Gastroesophageal sphincter (tissue), 3 donors: ENCODE measurements at regions not wholly inside any gene's neighbourhood (a gene's known extent, or its start where the extent isn't known, plus 50 kb on each side); places are given as distances from the start of the nearest gene placed in this dataset.

Experiments used
- EP300 ChIP-seq: sonication (generic); formaldehyde crosslinking; IDR thresholded peaks from one replicate; pipeline ENCODE4 v1.6.1; 2017; ENCODE audit warnings: antibody characterized with exemption, mild to moderate bottlenecking
- POLR2A ChIP-seq, 2 donors: fragments of 450-650 bp; IDR thresholded peaks; one replicate each; pipeline ENCODE4 v1.6.1; 2017; ENCODE audit warnings: antibody characterized with exemption in 2 of 2, mild to moderate bottlenecking in 2 of 2, moderate library complexity in 1 of 2
- POLR2AphosphoS5 ChIP-seq: sonication (generic); formaldehyde crosslinking; IDR thresholded peaks from one replicate; pipeline ENCODE4 v1.6.1; 2017; ENCODE audit warnings: antibody characterized with exemption
- TF ChIP-seq, protein P1 (sequence below), 4 experiments: fragments of 200-600 bp in 2 of 4; fragments of 450-650 bp in 2 of 4; sonication (generic) in 1 of 4; IDR thresholded peaks; one replicate each; pipeline ENCODE4 v1.5.1; 2017 to 2019; ENCODE audit warnings: antibody characterized with exemption in 4 of 4, mild to moderate bottlenecking in 2 of 4, moderate library complexity in 2 of 4

DNA sequence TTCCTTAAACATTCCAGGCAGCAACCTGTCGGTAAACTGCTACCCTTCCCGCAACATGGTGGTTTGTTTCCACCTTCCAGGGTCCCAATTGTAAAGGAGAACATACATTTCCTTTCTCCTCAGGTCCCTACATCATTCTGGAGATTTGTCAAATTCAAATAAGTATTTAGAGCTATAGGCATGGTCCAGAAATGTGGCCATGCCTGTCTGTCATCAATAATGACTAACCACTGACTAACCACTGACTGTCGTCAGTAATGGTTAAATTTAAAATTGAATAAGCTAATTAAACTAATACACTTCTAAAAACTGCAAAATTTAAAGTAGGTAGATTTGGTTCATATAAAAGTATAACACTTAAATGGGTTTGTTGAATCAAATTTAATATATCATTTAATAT, 984.0 kb upstream of the SLC39A10 start:
- TF ChIP-seq, protein P1, sequence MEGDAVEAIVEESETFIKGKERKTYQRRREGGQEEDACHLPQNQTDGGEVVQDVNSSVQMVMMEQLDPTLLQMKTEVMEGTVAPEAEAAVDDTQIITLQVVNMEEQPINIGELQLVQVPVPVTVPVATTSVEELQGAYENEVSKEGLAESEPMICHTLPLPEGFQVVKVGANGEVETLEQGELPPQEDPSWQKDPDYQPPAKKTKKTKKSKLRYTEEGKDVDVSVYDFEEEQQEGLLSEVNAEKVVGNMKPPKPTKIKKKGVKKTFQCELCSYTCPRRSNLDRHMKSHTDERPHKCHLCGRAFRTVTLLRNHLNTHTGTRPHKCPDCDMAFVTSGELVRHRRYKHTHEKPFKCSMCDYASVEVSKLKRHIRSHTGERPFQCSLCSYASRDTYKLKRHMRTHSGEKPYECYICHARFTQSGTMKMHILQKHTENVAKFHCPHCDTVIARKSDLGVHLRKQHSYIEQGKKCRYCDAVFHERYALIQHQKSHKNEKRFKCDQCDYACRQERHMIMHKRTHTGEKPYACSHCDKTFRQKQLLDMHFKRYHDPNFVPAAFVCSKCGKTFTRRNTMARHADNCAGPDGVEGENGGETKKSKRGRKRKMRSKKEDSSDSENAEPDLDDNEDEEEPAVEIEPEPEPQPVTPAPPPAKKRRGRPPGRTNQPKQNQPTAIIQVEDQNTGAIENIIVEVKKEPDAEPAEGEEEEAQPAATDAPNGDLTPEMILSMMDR (IDR thresholded peaks at IDR 0.05) = no peak
- TF ChIP-seq POLR2A (IDR thresholded peaks at IDR 0.05) (no peak), EP300 (no peak), POLR2AphosphoS5 (no peak)
